ENCODE measurements at regions not wholly inside any gene's neighbourhood (a gene's known extent, or its start where the extent isn't known, plus 50 kb on each side); places are given as distances from the start of the nearest gene placed in this dataset.

DNA sequence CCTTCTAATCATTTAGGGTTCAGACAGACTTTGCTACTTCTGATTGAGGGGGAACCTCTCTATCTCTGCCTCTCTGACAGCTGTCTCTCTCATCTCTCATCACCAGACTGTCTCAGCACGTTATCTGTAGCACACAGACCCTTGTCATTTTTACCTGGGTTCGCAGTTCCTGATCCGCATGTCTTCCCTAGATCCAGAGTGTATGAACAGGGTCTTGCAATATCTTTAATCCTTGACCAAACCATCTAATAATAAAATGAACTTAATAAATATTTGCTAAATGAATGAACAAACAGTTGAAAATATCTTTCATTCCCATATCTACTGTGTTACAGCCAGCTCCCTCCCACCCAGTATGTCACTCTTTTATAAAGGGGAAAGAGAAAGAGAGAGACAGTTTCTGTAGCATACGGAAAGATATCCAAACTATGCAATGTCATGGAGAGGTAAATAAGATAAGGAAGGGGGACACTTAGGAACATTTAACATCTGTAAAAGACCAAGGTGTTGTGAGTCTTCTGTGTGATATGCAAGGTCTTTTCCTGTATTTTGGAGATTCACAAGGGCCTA is 507.6 kb downstream of the SUCLG1 start (continued):
- TF ChIP-seq SMC3 (conservative IDR thresholded peaks at IDR 0.05; ENCODE audit: insufficient read depth, low read depth, low read length) (no peak), HDAC1 (IDR thresholded peaks at IDR 0.05) (peak; percentile 61 to 79), PHB (CRISPR knock-in tag; IDR thresholded peaks at IDR 0.05) (no peak), TARDBP (IDR thresholded peaks at IDR 0.05) (peak; percentile 87; the same call in 1 of the 2 replicates), CBFA2T3 (IDR thresholded peaks at IDR 0.05) (peak; percentile 99), NR4A1 (CRISPR knock-in tag; IDR thresholded peaks at IDR 0.05) (no peak), NR4A1 (tag; IDR thresholded peaks at IDR 0.05) (peak; percentile 70; the same call in 1 of the 2 replicates), MBD2 (IDR thresholded peaks at IDR 0.05; ENCODE audit: borderline replicate concordance, low read depth) (0 out of 2 replicates have a peak, but pooled peaks have one; percentile 52), CC2D1A (IDR thresholded peaks at IDR 0.05) (peak; percentile 98), EGR1 (conservative IDR thresholded peaks at IDR 0.05) (peak; percentile 22; the same call in 1 of the 2 replicates), TCF7 (IDR thresholded peaks at IDR 0.05; ENCODE audit: borderline replicate concordance) (peak; percentile 84; the same call in 1 of the 2 replicates), ZNF444 (CRISPR knock-in tag; IDR thresholded peaks at IDR 0.05) (no peak), NFRKB (IDR thresholded peaks at IDR 0.05; ENCODE audit: low read depth) (peak; percentile 2; the same call in 1 of the 2 replicates), ZNF274 (IDR thresholded peaks at IDR 0.05; ENCODE audit: borderline replicate concordance, low read depth, low read length) (peak; percentile 78; the same call in 1 of the 2 replicates), ILF3 (IDR thresholded peaks at IDR 0.05; ENCODE audit: borderline replicate concordance) (peak; percentile 23; the same call in 1 of the 2 replicates), ZNF197 (CRISPR knock-in tag; IDR thresholded peaks at IDR 0.05; ENCODE audit: low read depth) (peak; percentile 38; the same call in 1 of the 2 replicates), TEAD4 (IDR thresholded peaks at IDR 0.05; ENCODE audit: low read length) (peak; percentile 98), TEAD4 (CRISPR knock-in tag; IDR thresholded peaks at IDR 0.05; ENCODE audit: borderline replicate concordance) (no peak), ZNF23 (CRISPR knock-in tag; IDR thresholded peaks at IDR 0.05) (no peak)
- TF ChIP-seq, protein P1, sequence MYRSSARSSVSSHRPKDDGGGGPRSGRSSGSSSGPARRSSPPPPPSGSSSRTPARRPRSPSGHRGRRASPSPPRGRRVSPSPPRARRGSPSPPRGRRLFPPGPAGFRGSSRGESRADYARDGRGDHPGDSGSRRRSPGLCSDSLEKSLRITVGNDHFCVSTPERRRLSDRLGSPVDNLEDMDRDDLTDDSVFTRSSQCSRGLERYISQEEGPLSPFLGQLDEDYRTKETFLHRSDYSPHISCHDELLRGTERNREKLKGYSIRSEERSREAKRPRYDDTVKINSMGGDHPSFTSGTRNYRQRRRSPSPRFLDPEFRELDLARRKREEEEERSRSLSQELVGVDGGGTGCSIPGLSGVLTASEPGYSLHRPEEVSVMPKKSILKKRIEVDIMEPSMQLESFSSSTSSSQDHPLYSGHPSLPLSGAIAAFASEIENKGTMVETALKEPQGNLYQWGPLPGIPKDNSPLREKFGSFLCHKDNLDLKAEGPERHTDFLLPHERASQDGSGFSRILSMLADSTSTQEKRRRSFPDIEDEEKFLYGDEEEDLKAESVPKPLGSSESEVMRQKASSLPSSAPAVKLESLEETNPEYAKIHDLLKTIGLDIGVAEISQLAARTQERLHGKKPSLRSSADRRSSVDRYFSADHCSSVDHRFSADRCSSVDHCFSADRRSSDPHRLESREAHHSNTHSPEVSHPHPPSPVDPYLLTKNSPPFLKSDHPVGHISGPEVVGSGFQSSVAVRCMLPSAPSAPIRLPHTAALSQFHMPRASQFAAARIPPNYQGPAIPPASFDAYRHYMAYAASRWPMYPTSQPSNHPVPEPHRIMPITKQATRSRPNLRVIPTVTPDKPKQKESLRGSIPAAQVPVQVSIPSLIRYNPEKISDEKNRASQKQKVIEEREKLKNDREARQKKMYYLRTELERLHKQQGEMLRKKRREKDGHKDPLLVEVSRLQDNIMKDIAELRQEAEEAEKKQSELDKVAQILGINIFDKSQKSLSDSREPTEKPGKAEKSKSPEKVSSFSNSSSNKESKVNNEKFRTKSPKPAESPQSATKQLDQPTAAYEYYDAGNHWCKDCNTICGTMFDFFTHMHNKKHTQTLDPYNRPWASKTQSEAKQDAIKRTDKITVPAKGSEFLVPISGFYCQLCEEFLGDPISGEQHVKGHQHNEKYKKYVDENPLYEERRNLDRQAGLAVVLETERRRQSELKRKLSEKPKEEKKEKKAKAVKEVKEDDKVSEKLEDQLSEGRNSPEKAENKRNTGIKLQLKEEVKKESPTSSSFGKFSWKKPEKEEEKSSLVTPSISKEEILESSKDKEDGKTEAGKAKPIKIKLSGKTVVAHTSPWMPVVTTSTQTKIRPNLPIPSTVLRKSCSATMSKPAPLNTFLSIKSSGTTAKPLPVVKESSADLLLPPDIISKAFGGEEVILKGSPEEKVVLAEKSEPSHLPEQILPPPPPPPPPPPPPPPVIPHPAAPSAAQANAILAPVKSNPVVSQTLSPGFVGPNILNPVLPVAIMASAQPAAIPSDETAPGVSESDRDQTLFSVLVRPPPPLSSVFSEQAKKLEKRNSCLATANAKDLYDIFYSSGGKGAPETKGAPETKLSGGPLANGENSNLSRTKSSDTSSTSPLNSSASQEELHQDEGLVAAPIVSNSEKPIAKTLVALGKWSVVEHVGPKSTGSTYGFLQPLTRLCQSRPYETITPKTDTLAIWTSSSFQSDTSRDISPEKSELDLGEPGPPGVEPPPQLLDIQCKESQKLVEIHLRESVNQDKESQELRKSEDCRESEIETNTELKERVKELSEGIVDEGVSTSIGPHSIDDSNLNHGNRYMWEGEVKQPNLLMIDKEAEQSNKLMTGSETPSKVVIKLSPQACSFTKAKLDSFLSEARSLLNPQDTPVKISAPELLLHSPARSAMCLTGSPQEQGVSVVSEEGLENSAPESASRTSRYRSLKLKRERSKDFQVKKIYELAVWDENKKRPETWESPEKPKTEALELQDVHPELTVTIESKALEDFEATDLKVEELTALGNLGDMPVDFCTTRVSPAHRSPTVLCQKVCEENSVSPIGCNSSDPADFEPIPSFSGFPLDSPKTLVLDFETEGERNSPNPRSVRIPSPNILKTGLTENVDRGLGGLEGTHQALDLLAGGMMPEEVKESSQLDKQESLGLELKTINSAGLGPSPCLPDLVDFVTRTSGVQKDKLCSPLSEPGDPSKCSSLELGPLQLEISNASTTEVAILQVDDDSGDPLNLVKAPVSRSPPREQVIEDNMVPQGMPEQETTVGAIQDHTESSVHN (IDR thresholded peaks at IDR 0.05; ENCODE audit: borderline replicate concordance in 1 of 2, low read depth in 1 of 2), result 0 out of 4 replicates have a peak, but pooled peaks of 1 of the 2 experiments have one; percentile 16
- TF ChIP-seq, protein P2, sequence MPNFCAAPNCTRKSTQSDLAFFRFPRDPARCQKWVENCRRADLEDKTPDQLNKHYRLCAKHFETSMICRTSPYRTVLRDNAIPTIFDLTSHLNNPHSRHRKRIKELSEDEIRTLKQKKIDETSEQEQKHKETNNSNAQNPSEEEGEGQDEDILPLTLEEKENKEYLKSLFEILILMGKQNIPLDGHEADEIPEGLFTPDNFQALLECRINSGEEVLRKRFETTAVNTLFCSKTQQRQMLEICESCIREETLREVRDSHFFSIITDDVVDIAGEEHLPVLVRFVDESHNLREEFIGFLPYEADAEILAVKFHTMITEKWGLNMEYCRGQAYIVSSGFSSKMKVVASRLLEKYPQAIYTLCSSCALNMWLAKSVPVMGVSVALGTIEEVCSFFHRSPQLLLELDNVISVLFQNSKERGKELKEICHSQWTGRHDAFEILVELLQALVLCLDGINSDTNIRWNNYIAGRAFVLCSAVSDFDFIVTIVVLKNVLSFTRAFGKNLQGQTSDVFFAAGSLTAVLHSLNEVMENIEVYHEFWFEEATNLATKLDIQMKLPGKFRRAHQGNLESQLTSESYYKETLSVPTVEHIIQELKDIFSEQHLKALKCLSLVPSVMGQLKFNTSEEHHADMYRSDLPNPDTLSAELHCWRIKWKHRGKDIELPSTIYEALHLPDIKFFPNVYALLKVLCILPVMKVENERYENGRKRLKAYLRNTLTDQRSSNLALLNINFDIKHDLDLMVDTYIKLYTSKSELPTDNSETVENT (CRISPR knock-in tag; IDR thresholded peaks at IDR 0.05), result no peak
